Naive thymus-derived CD4-positive, alpha-beta T cell (primary cell): ENCODE measurements at regions not wholly inside any gene's neighbourhood (a gene's known extent, or its start where the extent isn't known, plus 50 kb on each side); places are given as distances from the start of the nearest gene placed in this dataset.

Experiments used
- ATAC-seq: fragments of 150-1000 bp; cut with Tn5 transposase; 2 replicates; pipeline ENCODE4 v1.10.0; 2021; ENCODE audit warnings: mild to moderate bottlenecking, moderate library complexity
- CTCF ChIA-PET: fragments of 350-600 bp; sonication (Branson Sonifier 250); formaldehyde crosslinking; loops from one replicate; lab custom pipeline; 2021; ENCODE audit warnings: antibody characterized with exemption; lab: Charles Lee
- POLR2A ChIA-PET: fragments of 350-600 bp; sonication (Branson Sonifier 250); formaldehyde crosslinking; loops from one replicate; lab custom pipeline; 2021; ENCODE audit warnings: antibody characterized with exemption, inconsistent platforms; lab: Charles Lee
- DNase-seq, 9 donors: peaks; one replicate each; pipeline versions ENCODE4 v3.0.0 to v3.0.0-alpha.2; 2020 to 2022; ENCODE audit warnings: mixed read lengths in 1 of 9
- H3K27ac ChIP-seq: one replicate; pipeline ENCODE4 v1.7.0; 2013; ENCODE audit warnings: mild to moderate bottlenecking, low read depth, low read length, moderate library complexity
- H3K27me3 ChIP-seq, 2 donors: one replicate each; pipeline ENCODE4 v1.7.0; 2013; ENCODE audit warnings: low read length in 2 of 2, mild to moderate bottlenecking in 2 of 2, moderate library complexity in 2 of 2; ENCODE audit not compliant: control insufficient read depth in 2 of 2, insufficient read depth in 2 of 2
- H3K36me3 ChIP-seq, 3 experiments: 1 replicate in 2 of 3; 2 replicates in 1 of 3; pipeline ENCODE4 v1.7.0; 2013; ENCODE audit warnings: low read length in 3 of 3, mild to moderate bottlenecking in 3 of 3, moderate library complexity in 1 of 3; ENCODE audit not compliant: insufficient read depth in 3 of 3, control insufficient read depth in 2 of 3
- H3K4me1 ChIP-seq, 2 donors: one replicate each; pipeline ENCODE4 v1.7.0; 2013; ENCODE audit warnings: low read length in 2 of 2, mild to moderate bottlenecking in 2 of 2, moderate library complexity in 1 of 2; ENCODE audit not compliant: control insufficient read depth in 2 of 2, insufficient read depth in 2 of 2
- H3K4me3 ChIP-seq: 2 replicates; pipeline ENCODE4 v1.7.0; 2013; ENCODE audit warnings: mild to moderate bottlenecking, low read length
- H3K9me3 ChIP-seq, 3 experiments: 1 replicate in 2 of 3; 2 replicates in 1 of 3; pipeline ENCODE4 v1.7.0; 2013; ENCODE audit warnings: low read length in 3 of 3; ENCODE audit not compliant: control insufficient read depth in 2 of 3
- H3K27ac Mint-ChIP-seq, 9 donors: one replicate each; pipeline ENCODE4 v1.8.0; 2020 to 2022; ENCODE audit warnings: mixed read lengths in 9 of 9, mild to moderate bottlenecking in 8 of 9, moderate library complexity in 5 of 9, inconsistent platforms in 2 of 9
- H3K27me3 Mint-ChIP-seq, 5 donors: one replicate each; pipeline ENCODE4 v1.8.0; 2021 to 2022; ENCODE audit warnings: mixed read lengths in 5 of 5, mild to moderate bottlenecking in 1 of 5
- H3K36me3 Mint-ChIP-seq, 5 donors: one replicate each; pipeline ENCODE4 v1.8.0; 2020 to 2022; ENCODE audit warnings: mixed read lengths in 5 of 5, mild to moderate bottlenecking in 3 of 5, inconsistent platforms in 1 of 5
- H3K4me1 Mint-ChIP-seq, 7 donors: one replicate each; pipeline ENCODE4 v1.8.0; 2020 to 2022; ENCODE audit warnings: mixed read lengths in 7 of 7, mild to moderate bottlenecking in 3 of 7, inconsistent platforms in 1 of 7
- H3K4me3 Mint-ChIP-seq, 10 donors: one replicate each; pipeline ENCODE4 v1.8.0; 2020 to 2022; ENCODE audit warnings: mild to moderate bottlenecking in 10 of 10, mixed read lengths in 10 of 10, moderate library complexity in 6 of 10, inconsistent platforms in 2 of 10
- H3K9me3 Mint-ChIP-seq, 11 donors: one replicate each; pipeline ENCODE4 v1.8.0; 2020 to 2022; ENCODE audit warnings: mixed read lengths in 11 of 11, mild to moderate bottlenecking in 4 of 11, inconsistent platforms in 1 of 11, moderate library complexity in 1 of 11
- intact Hi-C, 2 donors: fragments of 100-400 bp; cut with micrococcal nuclease; formaldehyde crosslinking; loops; one replicate each; pipeline ENCODE4 v1.15.1; 2023

- ChIA-PET POLR2A (no interaction called here), CTCF (no interaction called here)
- Mint-ChIP-seq H3K27me3 (peaks cover 0 to 10% (median 4%) of the 10 kb centered on the region in 5 donors), H3K9me3 (peaks cover 0 to 6% (median 0%) of the 10 kb centered on the region in 11 donors), H3K4me3 (no peak overlapping the region), H3K36me3 (no peaks in the 10 kb centered on the region), H3K4me1 (no peaks in the 10 kb centered on the region), H3K27ac (no peak overlapping the region)
- ATAC-seq (no peak), DNase-seq (no peak)
- Histone ChIP-seq H3K27ac (no peak overlapping the region), H3K9me3 (no peaks in the 10 kb centered on the region), H3K4me1 (no peaks in the 10 kb centered on the region), H3K27me3 (no peaks in the 10 kb centered on the region), H3K36me3 (no peaks in the 10 kb centered on the region), H3K4me3 (no peak overlapping the region)
- intact Hi-C loops: no loop called here
Observed at GRCh38 chr9:18330401-18331309, 143.3 kb upstream of the ADAMTSL1 start.

GRCh38 chr9:18331310-18331684, 142.7 kb upstream of the ADAMTSL1 start:
- Mint-ChIP-seq H3K27ac (no peak overlapping the region), H3K27me3 (peaks cover 0 to 10% (median 4%) of the 10 kb centered on the region in 5 donors), H3K4me3 (no peak overlapping the region), H3K9me3 (peaks cover 0 to 6% (median 0%) of the 10 kb centered on the region in 11 donors), H3K36me3 (no peaks in the 10 kb centered on the region), H3K4me1 (no peaks in the 10 kb centered on the region)
- no peaks in the 10 kb centered on the region for H3K4me1 ChIP-seq
- no peaks in the 10 kb centered on the region for H3K9me3 ChIP-seq
- intact Hi-C loops: no loop called here
- ChIA-PET CTCF (no interaction called here), POLR2A (no interaction called here)
- H3K27ac ChIP-seq: no peak overlapping the region
- no peak for ATAC-seq
- H3K27me3 ChIP-seq: no peaks in the 10 kb centered on the region
- DNase-seq: no peak
- H3K4me3 ChIP-seq: no peak overlapping the region
- no peaks in the 10 kb centered on the region for H3K36me3 ChIP-seq

GRCh38 chr9:18331808-18332209, 142.1 kb upstream of the ADAMTSL1 start:
- no peaks in the 10 kb centered on the region for H3K36me3 Mint-ChIP-seq
- Histone ChIP-seq H3K4me3 (no peak overlapping the region), H3K36me3 (no peaks in the 10 kb centered on the region), H3K27me3 (no peaks in the 10 kb centered on the region), H3K27ac (no peak overlapping the region), H3K9me3 (no peaks in the 10 kb centered on the region), H3K4me1 (no peaks in the 10 kb centered on the region)
- no peak for DNase-seq
- CTCF ChIA-PET: no interaction called here
- H3K27ac Mint-ChIP-seq: no peak overlapping the region
- H3K4me1 Mint-ChIP-seq: no peaks in the 10 kb centered on the region
- no peak for ATAC-seq
- H3K27me3 Mint-ChIP-seq: peaks cover 0 to 10% (median 4%) of the 10 kb centered on the region in 5 donors
- H3K9me3 Mint-ChIP-seq: peaks cover 0 to 6% (median 0%) of the 10 kb centered on the region in 11 donors
- no peak overlapping the region for H3K4me3 Mint-ChIP-seq
- POLR2A ChIA-PET: no interaction called here
- intact Hi-C loops: no loop called here

- ATAC-seq: no peak
- CTCF ChIA-PET: no interaction called here
Observed at GRCh38 chr9:18333157-18333556, 140.8 kb upstream of the ADAMTSL1 start.

GRCh38 chr9:18335825-18336224, 138.1 kb upstream of the ADAMTSL1 start:
- no peak overlapping the region for H3K27ac ChIP-seq
- intact Hi-C loops: no loop called here
- H3K4me1 ChIP-seq: no peaks in the 10 kb centered on the region
- no peaks in the 10 kb centered on the region for H3K9me3 ChIP-seq
- H3K36me3 Mint-ChIP-seq: no peaks in the 10 kb centered on the region
- DNase-seq (no peak), ATAC-seq (no peak)
- no peak overlapping the region for H3K4me3 ChIP-seq
- no peaks in the 10 kb centered on the region for H3K4me1 Mint-ChIP-seq
- ChIA-PET CTCF (no interaction called here), POLR2A (no interaction called here)
- H3K27me3 Mint-ChIP-seq: peaks cover 0 to 6% (median 2%) of the 10 kb centered on the region in 5 donors
- no peaks in the 10 kb centered on the region for H3K36me3 ChIP-seq
- H3K27ac Mint-ChIP-seq: no peak overlapping the region
- H3K4me3 Mint-ChIP-seq: no peak overlapping the region
- H3K9me3 Mint-ChIP-seq: peaks cover 0 to 19% (median 4%) of the 10 kb centered on the region in 11 donors
- H3K27me3 ChIP-seq: no peaks in the 10 kb centered on the region

More at GRCh38 chr9:18333157-18333556, 140.8 kb upstream of the ADAMTSL1 start:
- Mint-ChIP-seq H3K27me3 (peaks cover 0 to 5% (median 4%) of the 10 kb centered on the region in 5 donors), H3K4me1 (no peaks in the 10 kb centered on the region), H3K4me3 (no peak overlapping the region), H3K9me3 (peaks cover 0 to 6% (median 0%) of the 10 kb centered on the region in 11 donors), H3K27ac (no peak overlapping the region), H3K36me3 (no peaks in the 10 kb centered on the region)
- POLR2A ChIA-PET: no interaction called here
- no peak overlapping the region for H3K27ac ChIP-seq
- no peak overlapping the region for H3K4me3 ChIP-seq
- H3K36me3 ChIP-seq: no peaks in the 10 kb centered on the region
- DNase-seq: no peak
- intact Hi-C loops: no loop called here
- H3K27me3 ChIP-seq: no peaks in the 10 kb centered on the region
- H3K4me1 ChIP-seq: no peaks in the 10 kb centered on the region
- H3K9me3 ChIP-seq: no peaks in the 10 kb centered on the region

GRCh38 chr9:18338042-18338441, 135.9 kb upstream of the ADAMTSL1 start:
- Histone ChIP-seq H3K9me3 (no peaks in the 10 kb centered on the region), H3K36me3 (no peaks in the 10 kb centered on the region), H3K4me1 (no peaks in the 10 kb centered on the region), H3K27me3 (no peaks in the 10 kb centered on the region), H3K27ac (no peak overlapping the region), H3K4me3 (no peak overlapping the region)
- CTCF ChIA-PET: no interaction called here
- Mint-ChIP-seq H3K4me1 (no peaks in the 10 kb centered on the region), H3K27ac (no peak overlapping the region), H3K36me3 (no peaks in the 10 kb centered on the region), H3K4me3 (no peak overlapping the region), H3K9me3 (peaks cover 0 to 24% (median 5%) of the 10 kb centered on the region in 11 donors), H3K27me3 (peaks cover 0 to 6% (median under 1%) of the 10 kb centered on the region in 5 donors)
- ATAC-seq (no peak), DNase-seq (no peak)
- intact Hi-C loops: no loop called here
- POLR2A ChIA-PET: no interaction called here

GRCh38 chr9:18343784-18344183, 130.2 kb upstream of the ADAMTSL1 start:
- Histone ChIP-seq H3K9me3 (no peaks in the 10 kb centered on the region), H3K36me3 (no peaks in the 10 kb centered on the region), H3K27me3 (no peaks in the 10 kb centered on the region), H3K4me3 (no peak overlapping the region), H3K27ac (no peak overlapping the region), H3K4me1 (no peaks in the 10 kb centered on the region)
- POLR2A ChIA-PET: no interaction called here
- Mint-ChIP-seq H3K9me3 (peaks cover 0 to 22% (median 5%) of the 10 kb centered on the region in 11 donors), H3K27ac (no peak overlapping the region), H3K36me3 (peaks cover 0 to 4% (median 0%) of the 10 kb centered on the region in 5 donors), H3K27me3 (peaks cover 0 to 14% (median 6%) of the 10 kb centered on the region in 5 donors), H3K4me3 (no peak overlapping the region), H3K4me1 (no peaks in the 10 kb centered on the region)
- intact Hi-C loops: no loop called here
- CTCF ChIA-PET: no interaction called here
- ATAC-seq (no peak), DNase-seq (no peak)
